GM19397 (cell line): ENCODE measurements at regions not wholly inside any gene's neighbourhood (a gene's known extent, or its start where the extent isn't known, plus 50 kb on each side); places are given as distances from the start of the nearest gene placed in this dataset.

Experiments used
- ATAC-seq: cut with Tn5 transposase; IDR thresholded peaks from one replicate; pipeline ENCODE4 v1.9.1; 2021; ENCODE audit warnings: mild to moderate bottlenecking, moderate library complexity; ENCODE audit not compliant: unreplicated experiment

GRCh38 chr11:22497474-22497873 is 128.1 kb downstream of the FANCF start:
- ATAC-seq = no peak

GRCh38 chr11:22491555-22492225 is 133.9 kb downstream of the FANCF start:
- no peak for ATAC-seq

GRCh38 chr11:22479971-22480720 is 142.0 kb downstream of the SLC17A6 start:
- ATAC-seq = no peak

- ATAC-seq = no peak
These were observed 141.0 kb downstream of the SLC17A6 start for GRCh38 chr11:22479208-22479607.

- ATAC-seq = no peak
These were observed 140.0 kb downstream of the SLC17A6 start for GRCh38 chr11:22478169-22478568.

- no peak for ATAC-seq
These were observed 139.1 kb downstream of the SLC17A6 start for GRCh38 chr11:22477312-22477711.

- ATAC-seq = no peak
These were observed 138.4 kb downstream of the SLC17A6 start for GRCh38 chr11:22476589-22476988.

- no peak for ATAC-seq
These were observed 136.4 kb downstream of the SLC17A6 start for GRCh38 chr11:22474616-22475015.

- ATAC-seq = no peak
These were observed 135.4 kb downstream of the SLC17A6 start for GRCh38 chr11:22473586-22473985.

- ATAC-seq = no peak
These were observed 134.1 kb downstream of the SLC17A6 start for GRCh38 chr11:22472306-22472705.

- no peak for ATAC-seq
These were observed 133.2 kb downstream of the SLC17A6 start for GRCh38 chr11:22471385-22471784.

GRCh38 chr11:22467741-22468140 is 129.6 kb downstream of the SLC17A6 start:
- no peak for ATAC-seq

GRCh38 chr11:22467248-22467647 is 129.1 kb downstream of the SLC17A6 start:
- ATAC-seq = no peak

GRCh38 chr11:22466809-22467208 is 128.6 kb downstream of the SLC17A6 start:
- no peak for ATAC-seq

GRCh38 chr11:22466351-22466750 is 128.2 kb downstream of the SLC17A6 start:
- ATAC-seq = no peak

GRCh38 chr11:22465620-22466019 is 127.4 kb downstream of the SLC17A6 start:
- ATAC-seq = no peak

GRCh38 chr11:22461626-22462025 is 123.4 kb downstream of the SLC17A6 start:
- no peak for ATAC-seq

GRCh38 chr11:22460181-22460580 is 122.0 kb downstream of the SLC17A6 start:
- ATAC-seq = no peak

GRCh38 chr11:22459048-22459447 is 120.9 kb downstream of the SLC17A6 start:
- no peak for ATAC-seq

- ATAC-seq = no peak
These were observed 120.0 kb downstream of the SLC17A6 start for GRCh38 chr11:22458161-22458560.

GRCh38 chr11:22456993-22457762 is 119.0 kb downstream of the SLC17A6 start:
- no peak for ATAC-seq
